GM12873 (cell line): ENCODE measurements at regions not wholly inside any gene's neighbourhood (a gene's known extent, or its start where the extent isn't known, plus 50 kb on each side); places are given as distances from the start of the nearest gene placed in this dataset.

Experiments used
- CTCF ChIP-seq: IDR thresholded peaks from 2 replicates; pipeline ENCODE4 v1.5.1; 2012; ENCODE audit warnings: low read depth, mild to moderate bottlenecking, moderate library complexity, low read length, control low read depth; ENCODE audit not compliant: insufficient read depth; ENCODE audit errors: missing control alignments

GRCh38 chr2:59680863-59681262, 872.6 kb downstream of the BCL11A start:
- TF ChIP-seq CTCF, result no peak

GRCh38 chr2:59677158-59677557, 876.3 kb downstream of the BCL11A start:
- TF ChIP-seq CTCF, result no peak

GRCh38 chr2:59674100-59674499, 879.4 kb downstream of the BCL11A start:
- TF ChIP-seq CTCF, result no peak

GRCh38 chr2:59665021-59665420, 888.4 kb downstream of the BCL11A start:
- TF ChIP-seq CTCF, result no peak

- no peak for TF ChIP-seq CTCF
Measured at GRCh38 chr2:59662127-59662861, 891.2 kb downstream of the BCL11A start.

- no peak for TF ChIP-seq CTCF
Measured at GRCh38 chr2:59660262-59660661, 893.2 kb downstream of the BCL11A start.

- TF ChIP-seq CTCF, result no peak
Measured at GRCh38 chr2:59658906-59659635, 894.4 kb downstream of the BCL11A start.
